ENCODE measurements at regions not wholly inside any gene's neighbourhood (a gene's known extent, or its start where the extent isn't known, plus 50 kb on each side); places are given as distances from the start of the nearest gene placed in this dataset.
"Not testable (repeated sequence)": the region's sequence is repeated elsewhere in the genome, so short reads cannot be mapped to it uniquely, and the experiment has no call there.

GRCh38 chr12:75698052-75698451 is 186.6 kb upstream of the KRR1 start:
- DNase-seq = no peak

- DNase-seq = no peak
These were observed 184.5 kb upstream of the KRR1 start for GRCh38 chr12:75695926-75696325.

- no peak for DNase-seq
These were observed 183.3 kb upstream of the KRR1 start for GRCh38 chr12:75694534-75695268.

GRCh38 chr12:75692876-75693275 is 181.5 kb upstream of the KRR1 start:
- no peak for DNase-seq

GRCh38 chr12:75690296-75690955 is 179.0 kb upstream of the KRR1 start:
- no peak for DNase-seq

- DNase-seq = not testable (repeated sequence)
These were observed 174.8 kb upstream of the KRR1 start for GRCh38 chr12:75686233-75686632.

- DNase-seq = no peak
These were observed 174.3 kb upstream of the KRR1 start for GRCh38 chr12:75685617-75686225.

- no peak for DNase-seq
These were observed 173.5 kb upstream of the KRR1 start for GRCh38 chr12:75684678-75685616.

GRCh38 chr12:75683995-75684586 is 172.7 kb upstream of the KRR1 start:
- not testable (repeated sequence) for DNase-seq

GRCh38 chr12:75683220-75683619 is 171.8 kb upstream of the KRR1 start:
- no peak for DNase-seq

- no peak for DNase-seq
These were observed 166.1 kb upstream of the KRR1 start for GRCh38 chr12:75677522-75677921.

- DNase-seq = no peak
These were observed 163.0 kb upstream of the KRR1 start for GRCh38 chr12:75674393-75674792.

- DNase-seq = no peak
These were observed 160.8 kb upstream of the KRR1 start for GRCh38 chr12:75672200-75672599.

GRCh38 chr12:75670216-75670615 is 158.8 kb upstream of the KRR1 start:
- DNase-seq = no peak

GRCh38 chr12:75666939-75667334 is 155.5 kb upstream of the KRR1 start:
- DNase-seq = no peak

- no peak for DNase-seq
These were observed 154.9 kb upstream of the KRR1 start for GRCh38 chr12:75666126-75666938.

GRCh38 chr12:75665216-75665615 is 153.8 kb upstream of the KRR1 start:
- DNase-seq = no peak

- DNase-seq = no peak
These were observed 151.2 kb upstream of the KRR1 start for GRCh38 chr12:75662511-75663159.

- DNase-seq = no peak
These were observed 150.5 kb upstream of the KRR1 start for GRCh38 chr12:75661908-75662307.

- DNase-seq = no peak
These were observed 149.5 kb upstream of the KRR1 start for GRCh38 chr12:75660805-75661404.

GRCh38 chr12:75660107-75660530 is 148.7 kb upstream of the KRR1 start:
- DNase-seq = no peak
